HG03135 (cell line): ENCODE measurements at regions not wholly inside any gene's neighbourhood (a gene's known extent, or its start where the extent isn't known, plus 50 kb on each side); places are given as distances from the start of the nearest gene placed in this dataset.

ENCODE experiments used
- ATAC-seq: cut with Tn5 transposase; IDR thresholded peaks from one replicate; pipeline ENCODE4 v1.9.1; 2021; ENCODE audit warnings: mild to moderate bottlenecking, moderate library complexity; ENCODE audit not compliant: unreplicated experiment

- ATAC-seq, result no peak
Measured at GRCh38 chr13:34757441-34757840, 184.6 kb upstream of the NBEA start.

- ATAC-seq, result no peak
Measured at GRCh38 chr13:34758628-34759027, 183.4 kb upstream of the NBEA start.

GRCh38 chr13:34762312-34762711 is 179.8 kb upstream of the NBEA start:
- ATAC-seq, result no peak

- ATAC-seq, result no peak
Measured at GRCh38 chr13:34764246-34764645, 177.8 kb upstream of the NBEA start.

GRCh38 chr13:34765446-34766180 is 176.5 kb upstream of the NBEA start:
- ATAC-seq, result no peak

- no peak for ATAC-seq
Measured at GRCh38 chr13:34767778-34768177, 174.3 kb upstream of the NBEA start.

- no peak for ATAC-seq
Measured at GRCh38 chr13:34772206-34772605, 169.9 kb upstream of the NBEA start.

GRCh38 chr13:34772881-34773280 is 169.2 kb upstream of the NBEA start:
- no peak for ATAC-seq

GRCh38 chr13:34776390-34776981 is 165.6 kb upstream of the NBEA start:
- ATAC-seq, result no peak

GRCh38 chr13:34777089-34777913 is 164.8 kb upstream of the NBEA start:
- ATAC-seq, result no peak

GRCh38 chr13:34777914-34778303 is 164.2 kb upstream of the NBEA start:
- no peak for ATAC-seq

- no peak for ATAC-seq
Measured at GRCh38 chr13:34779171-34779570, 162.9 kb upstream of the NBEA start.

- no peak for ATAC-seq
Measured at GRCh38 chr13:34793301-34793700, 148.8 kb upstream of the NBEA start.

- ATAC-seq, result no peak
Measured at GRCh38 chr13:34803756-34804155, 138.3 kb upstream of the NBEA start.

GRCh38 chr13:34805347-34805746 is 136.7 kb upstream of the NBEA start:
- no peak for ATAC-seq

- no peak for ATAC-seq
Measured at GRCh38 chr13:34808649-34809048, 133.4 kb upstream of the NBEA start.

GRCh38 chr13:34810996-34811395 is 131.1 kb upstream of the NBEA start:
- no peak for ATAC-seq

- no peak for ATAC-seq
Measured at GRCh38 chr13:34815526-34815925, 126.5 kb upstream of the NBEA start.

- ATAC-seq, result no peak
Measured at GRCh38 chr13:34816245-34816884, 125.7 kb upstream of the NBEA start.

GRCh38 chr13:34816908-34817665 is 125.0 kb upstream of the NBEA start:
- no peak for ATAC-seq

GRCh38 chr13:34822650-34823049 is 119.4 kb upstream of the NBEA start:
- no peak for ATAC-seq
